HG02759 (cell line): ENCODE measurements at regions not wholly inside any gene's neighbourhood (a gene's known extent, or its start where the extent isn't known, plus 50 kb on each side); places are given as distances from the start of the nearest gene placed in this dataset.
"Not testable (repeated sequence)": the region's sequence is repeated elsewhere in the genome, so short reads cannot be mapped to it uniquely, and the experiment has no call there.

Experiments
- ATAC-seq: cut with Tn5 transposase; IDR thresholded peaks from one replicate; pipeline ENCODE4 v1.9.1; 2021; ENCODE audit warnings: mild to moderate bottlenecking, moderate library complexity; ENCODE audit not compliant: unreplicated experiment

GRCh38 chr3:163499736-163500219, 1578.5 kb downstream of the SI start:
- not testable (repeated sequence) for ATAC-seq

DNA sequence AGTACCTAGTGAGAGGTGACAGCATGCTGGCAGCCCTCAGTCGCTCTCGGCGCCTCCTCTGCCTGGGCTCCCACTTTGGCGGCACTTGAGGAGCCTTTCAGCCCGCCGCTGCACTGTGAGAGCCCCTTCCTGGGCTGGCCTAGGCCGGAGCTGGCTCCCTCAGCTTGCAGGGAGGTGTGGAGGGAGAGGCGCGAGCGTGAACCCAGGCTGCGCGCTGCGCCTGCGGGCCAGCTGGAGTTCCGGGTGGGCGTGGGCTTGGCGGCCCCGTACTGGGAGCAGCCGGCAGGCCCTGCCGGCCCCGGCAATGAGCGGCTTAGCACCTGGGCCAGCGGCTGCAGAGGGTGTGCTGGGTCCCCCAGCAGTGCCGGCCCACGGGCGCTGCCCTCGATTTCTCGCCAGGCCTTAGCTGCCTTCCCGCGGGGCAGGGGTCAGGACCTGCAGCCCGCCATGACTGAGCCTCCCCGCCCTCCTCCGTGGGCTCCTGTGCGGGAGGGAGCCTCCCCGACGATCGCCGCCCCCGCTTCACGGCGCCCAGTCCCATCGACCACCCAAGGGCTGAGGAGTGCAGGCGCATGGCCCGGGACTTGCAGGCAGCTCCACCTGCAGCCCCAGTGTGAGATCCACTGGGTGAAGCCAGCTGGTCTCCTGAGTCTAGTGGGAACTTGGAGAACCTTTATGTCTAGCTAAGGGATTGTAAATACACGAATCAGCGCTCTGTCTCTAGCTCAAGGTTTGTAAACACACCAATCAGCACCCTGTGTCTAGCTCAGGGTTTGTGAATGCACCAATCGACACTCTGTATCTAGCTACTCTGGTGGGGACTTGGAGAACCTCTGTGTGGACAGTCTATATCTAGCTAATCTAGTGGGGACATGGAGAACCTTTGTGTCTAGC, 1579.2 kb downstream of the SI start:
- ATAC-seq, result not testable (repeated sequence)

GRCh38 chr3:163491714-163492113, 1586.6 kb downstream of the SI start:
- ATAC-seq, result no peak

DNA sequence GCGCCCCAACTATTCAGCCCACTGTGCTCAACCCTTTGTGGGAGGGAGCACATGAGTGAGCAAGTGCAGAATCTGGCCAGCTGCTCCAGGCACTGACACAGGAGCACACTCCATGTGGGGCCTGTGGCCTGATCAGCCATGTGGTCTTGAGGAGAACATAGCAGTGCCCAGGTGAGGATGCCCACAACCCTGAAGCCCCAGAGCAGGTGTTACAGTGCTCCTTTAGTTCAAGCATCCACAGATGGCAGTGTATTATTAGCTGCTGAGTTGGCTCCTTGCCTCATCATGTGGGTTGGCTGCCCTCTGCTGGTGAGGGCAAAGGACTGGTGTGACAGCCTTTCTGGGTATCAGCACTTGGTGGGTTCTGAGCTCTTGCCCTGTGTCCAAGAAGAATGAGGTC, 1588.2 kb downstream of the SI start:
- ATAC-seq, result peak; percentile 95

DNA sequence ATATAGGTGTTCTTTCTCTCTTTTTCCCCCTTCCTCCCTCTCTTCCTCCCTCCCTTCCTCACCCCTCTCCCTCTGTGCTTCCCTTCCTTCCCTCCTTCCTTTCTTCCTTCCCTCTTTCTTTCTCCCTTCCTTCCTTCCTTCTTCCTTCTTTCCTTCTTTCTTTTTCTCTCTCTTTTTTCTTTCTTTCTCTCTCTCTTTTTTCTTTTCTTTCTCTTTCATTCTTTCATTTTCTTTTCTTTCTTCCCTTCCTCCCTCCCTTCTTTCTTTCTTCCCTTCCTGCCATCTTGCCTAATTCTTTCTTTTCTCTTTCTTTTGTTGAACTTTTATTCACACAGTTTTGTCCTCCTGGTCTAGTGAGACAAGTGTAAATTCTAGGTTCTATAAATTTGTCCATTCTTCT, 1595.6 kb downstream of the SI start:
- no peak for ATAC-seq

- ATAC-seq, result no peak
Observed at GRCh38 chr3:163481738-163482137, 1596.6 kb downstream of the SI start.

GRCh38 chr3:163476179-163476578, 1602.1 kb downstream of the SI start:
- ATAC-seq, result no peak

DNA sequence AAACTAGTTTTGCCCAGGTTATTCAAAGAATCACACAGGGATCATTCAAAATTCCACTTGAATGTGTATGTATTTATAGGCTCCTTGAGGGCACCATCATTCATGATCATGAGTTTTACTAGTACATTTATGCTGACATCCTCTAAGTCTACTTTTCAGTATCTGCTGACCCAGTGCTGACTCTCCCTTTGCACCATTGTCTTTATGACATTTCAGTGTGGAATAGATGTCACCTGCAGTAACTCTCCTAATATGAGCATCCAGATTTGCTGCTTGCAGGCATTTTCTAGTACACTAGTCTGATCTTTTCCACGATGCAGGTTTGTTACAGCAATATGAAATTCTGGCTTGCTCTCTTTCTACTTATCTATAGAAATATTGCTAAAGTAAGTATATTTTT, 1603.5 kb downstream of the SI start:
- ATAC-seq, result no peak

- no peak for ATAC-seq
Observed at GRCh38 chr3:163468531-163469335, 1609.6 kb downstream of the SI start.

GRCh38 chr3:163462446-163462845, 1615.8 kb downstream of the SI start:
- ATAC-seq, result no peak

DNA sequence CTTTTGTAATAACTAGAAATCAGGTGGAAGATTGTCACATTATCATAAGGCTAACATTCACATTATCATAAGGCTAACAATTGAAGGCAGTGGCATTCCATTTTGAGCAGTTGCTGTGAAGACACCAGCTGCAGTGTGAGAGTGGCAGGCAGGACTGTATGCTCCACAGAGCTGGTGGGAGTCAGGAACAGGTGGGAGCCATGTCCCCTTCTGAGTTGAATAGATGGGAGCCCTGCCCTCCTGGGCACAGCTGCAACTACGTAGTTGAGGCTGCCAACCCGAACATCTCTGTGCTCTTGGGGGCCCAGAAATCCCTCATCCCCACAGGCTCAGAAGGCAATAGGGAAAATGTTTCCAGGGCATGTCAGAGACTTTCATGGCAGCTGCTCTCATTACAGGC, 1627.6 kb downstream of the SI start:
- ATAC-seq, result no peak

GRCh38 chr3:163438760-163439159, 1639.5 kb downstream of the SI start:
- ATAC-seq, result no peak

- no peak for ATAC-seq
Observed at GRCh38 chr3:163422671-163423070, 1655.6 kb downstream of the SI start.

DNA sequence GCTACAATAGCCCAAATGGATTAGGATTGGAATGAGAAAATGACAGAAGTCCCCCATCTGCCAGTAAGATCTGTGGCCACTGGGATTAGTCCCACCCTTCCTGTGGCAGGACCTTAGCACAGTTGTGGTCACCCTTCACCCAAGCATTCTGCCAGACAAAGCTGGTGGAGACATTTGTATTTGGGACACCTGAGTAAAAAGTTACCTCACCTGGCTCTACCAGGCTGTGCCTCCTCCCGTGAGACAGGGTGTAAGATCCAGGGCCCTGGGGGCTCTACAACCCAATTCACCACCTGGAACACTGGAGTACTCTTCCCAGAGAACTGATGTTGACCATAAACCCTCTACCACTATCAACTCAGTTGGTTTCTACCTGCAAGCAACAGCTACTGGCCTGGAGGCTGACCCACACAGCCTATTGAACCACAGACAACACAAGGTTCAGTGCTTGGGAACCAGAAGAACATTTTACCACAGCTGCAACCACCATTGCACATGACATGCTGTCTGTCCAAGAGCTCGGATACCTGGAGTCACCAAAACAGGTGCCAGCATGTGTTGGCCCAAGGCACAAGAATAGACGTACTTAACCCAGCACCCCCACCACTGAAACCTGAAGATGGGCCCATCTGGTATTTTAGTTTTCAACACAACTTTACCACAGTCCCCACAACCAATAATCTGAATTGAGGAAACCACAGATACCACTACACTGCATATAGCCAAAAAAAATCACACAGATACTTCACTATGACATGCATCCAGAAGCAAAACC, 1686.7 kb downstream of the SI start:
- ATAC-seq, result no peak

- ATAC-seq, result no peak
Observed at GRCh38 chr3:163384383-163384782, 1693.9 kb downstream of the SI start.

GRCh38 chr3:163382183-163382582, 1696.1 kb downstream of the SI start:
- no peak for ATAC-seq

DNA sequence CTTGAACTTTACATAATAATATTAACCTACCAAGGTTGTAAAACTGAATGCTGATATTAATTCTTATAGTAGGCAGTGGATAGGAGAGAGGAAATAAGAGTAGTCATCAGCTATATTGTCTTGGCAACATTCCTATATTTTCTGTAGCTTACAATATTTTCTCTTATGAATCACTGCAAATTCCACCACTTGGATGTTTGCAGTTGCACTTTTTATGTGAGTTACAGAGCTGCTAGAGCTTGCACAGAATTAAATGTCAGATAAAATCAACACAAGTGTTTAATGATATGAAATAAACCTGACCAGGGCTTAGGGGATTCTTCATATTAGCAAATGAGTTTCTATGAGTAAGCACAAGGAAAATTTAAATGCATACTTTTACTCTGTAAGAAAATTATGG, 1710.1 kb downstream of the SI start:
- no peak for ATAC-seq

- no peak for ATAC-seq
Observed at GRCh38 chr3:163364717-163365116, 1713.6 kb downstream of the SI start.

GRCh38 chr3:163362151-163362550, 1716.1 kb downstream of the SI start:
- no peak for ATAC-seq

GRCh38 chr3:163361357-163361878, 1716.9 kb downstream of the SI start:
- not testable (repeated sequence) for ATAC-seq

GRCh38 chr3:163347944-163348343, 1730.4 kb downstream of the SI start:
- ATAC-seq, result no peak
